ENCODE measurements at regions not wholly inside any gene's neighbourhood (a gene's known extent, or its start where the extent isn't known, plus 50 kb on each side); places are given as distances from the start of the nearest gene placed in this dataset.

- peaks cover 16% of the 10 kb centered on the region for H3K4me1 ChIP-seq (ENCODE audit: low read length)
- no peaks in the 10 kb centered on the region for H3K36me3 ChIP-seq (replicated peaks; ENCODE audit: low read depth, low read length)
- H3K4me3 ChIP-seq (ENCODE audit: low read length), result no peak overlapping the region
- H3K9me3 ChIP-seq (ENCODE audit: insufficient read depth, low read length), result no peaks in the 10 kb centered on the region
- no peak overlapping the region for H3K27ac ChIP-seq (ENCODE audit: low read length)
- TF ChIP-seq EZH2phosphoT487 (IDR thresholded peaks at IDR 0.05; ENCODE audit: low read depth), result no peak
- no peak overlapping the region for H3K4me2 ChIP-seq (ENCODE audit: low read length)
- H2AFZ ChIP-seq (ENCODE audit: low read depth, low read length), result no peak overlapping the region
- H3K9ac ChIP-seq (ENCODE audit: low read length), result no peak overlapping the region
- H3K27me3 ChIP-seq (ENCODE audit: low read depth, low read length), result no peaks in the 10 kb centered on the region
- peaks cover 4% of the 10 kb centered on the region; the same call in 1 of the 2 replicates for H4K20me1 ChIP-seq (ENCODE audit: insufficient read depth, low read length)
- no peaks in the 10 kb centered on the region for H3K79me2 ChIP-seq (ENCODE audit: low read length)
These were observed 439.5 kb downstream of the PLPP3 start for GRCh38 chr1:56139836-56140235.

GRCh38 chr1:56137521-56138505 is 441.6 kb downstream of the PLPP3 start:
- Histone ChIP-seq H4K20me1 (ENCODE audit: insufficient read depth, low read length) (peaks cover 4% of the 10 kb centered on the region; the same call in 1 of the 2 replicates), H2AFZ (ENCODE audit: low read depth, low read length) (no peak overlapping the region), H3K27me3 (ENCODE audit: low read depth, low read length) (no peaks in the 10 kb centered on the region), H3K4me3 (ENCODE audit: low read length) (no peak overlapping the region), H3K4me1 (ENCODE audit: low read length) (peaks cover 31% of the 10 kb centered on the region), H3K27ac (ENCODE audit: low read length) (no peak overlapping the region), H3K79me2 (ENCODE audit: low read length) (no peaks in the 10 kb centered on the region), H3K9ac (ENCODE audit: low read length) (no peak overlapping the region), H3K36me3 (replicated peaks; ENCODE audit: low read depth, low read length) (no peaks in the 10 kb centered on the region), H3K4me2 (ENCODE audit: low read length) (no peak overlapping the region), H3K9me3 (ENCODE audit: insufficient read depth, low read length) (no peaks in the 10 kb centered on the region)
- TF ChIP-seq CTCF (IDR thresholded peaks at IDR 0.05; ENCODE audit: low read depth, low read length), result no peak
- no peak for TF ChIP-seq EZH2phosphoT487 (IDR thresholded peaks at IDR 0.05; ENCODE audit: low read depth)

DNA sequence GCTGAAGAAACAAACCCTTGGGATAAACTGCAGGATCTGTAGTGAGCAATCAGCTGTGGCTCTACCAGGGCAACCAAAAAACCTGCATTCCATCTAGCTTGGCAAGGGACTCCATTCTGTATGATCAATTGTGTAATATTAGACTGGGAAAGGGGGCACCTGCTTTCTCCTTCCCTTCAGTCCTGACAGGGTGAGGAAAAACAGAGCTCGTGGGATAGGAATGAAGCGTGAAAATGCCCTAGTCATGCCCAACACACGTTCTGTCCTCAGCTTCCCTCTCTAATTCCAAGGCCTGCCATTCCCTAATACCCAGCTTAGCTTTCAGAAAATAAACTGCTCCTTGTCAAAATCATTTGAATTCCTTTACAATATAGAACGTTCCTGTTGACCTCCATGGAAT is 442.3 kb downstream of the PLPP3 start:
- Histone ChIP-seq H3K4me2 (ENCODE audit: low read length) (no peak overlapping the region), H3K4me1 (ENCODE audit: low read length) (peaks cover 31% of the 10 kb centered on the region), H3K4me3 (ENCODE audit: low read length) (no peak overlapping the region), H2AFZ (ENCODE audit: low read depth, low read length) (no peak overlapping the region), H3K27me3 (ENCODE audit: low read depth, low read length) (no peaks in the 10 kb centered on the region), H3K9me3 (ENCODE audit: insufficient read depth, low read length) (no peaks in the 10 kb centered on the region), H3K36me3 (replicated peaks; ENCODE audit: low read depth, low read length) (no peaks in the 10 kb centered on the region), H4K20me1 (ENCODE audit: insufficient read depth, low read length) (peaks cover 4% of the 10 kb centered on the region; the same call in 1 of the 2 replicates), H3K27ac (ENCODE audit: low read length) (no peak overlapping the region), H3K9ac (ENCODE audit: low read length) (no peak overlapping the region), H3K79me2 (ENCODE audit: low read length) (no peaks in the 10 kb centered on the region)
- TF ChIP-seq EZH2phosphoT487 (IDR thresholded peaks at IDR 0.05; ENCODE audit: low read depth), result no peak
- TF ChIP-seq CTCF (IDR thresholded peaks at IDR 0.05; ENCODE audit: low read depth, low read length), result no peak

- Histone ChIP-seq H3K4me2 (ENCODE audit: low read length) (peak overlapping the region; percentile 45; the same call in 1 of the 2 replicates), H2AFZ (ENCODE audit: low read depth, low read length) (no peak overlapping the region), H3K79me2 (ENCODE audit: low read length) (no peaks in the 10 kb centered on the region), H3K27me3 (ENCODE audit: low read depth, low read length) (no peaks in the 10 kb centered on the region), H3K9me3 (ENCODE audit: insufficient read depth, low read length) (no peaks in the 10 kb centered on the region), H3K27ac (ENCODE audit: low read length) (no peak overlapping the region), H3K9ac (ENCODE audit: low read length) (no peak overlapping the region), H3K36me3 (replicated peaks; ENCODE audit: low read depth, low read length) (no peaks in the 10 kb centered on the region), H3K4me3 (ENCODE audit: low read length) (no peak overlapping the region), H4K20me1 (ENCODE audit: insufficient read depth, low read length) (peaks cover 4% of the 10 kb centered on the region; the same call in 1 of the 2 replicates), H3K4me1 (ENCODE audit: low read length) (peaks cover 31% of the 10 kb centered on the region)
- TF ChIP-seq EZH2phosphoT487 (IDR thresholded peaks at IDR 0.05; ENCODE audit: low read depth) (no peak), CTCF (IDR thresholded peaks at IDR 0.05; ENCODE audit: low read depth, low read length) (no peak)
These were observed 443.6 kb downstream of the PLPP3 start for GRCh38 chr1:56135864-56136147.

Measured in OCI-LY3 (cell line).